GM19099 (cell line): ENCODE measurements at regions not wholly inside any gene's neighbourhood (a gene's known extent, or its start where the extent isn't known, plus 50 kb on each side); places are given as distances from the start of the nearest gene placed in this dataset.

ENCODE experiments used
- POLR2A ChIP-seq: IDR thresholded peaks from 3 replicates; pipeline ENCODE4 v1.6.1; 2011; ENCODE audit warnings: low read depth; ENCODE audit not compliant: insufficient read length; ENCODE audit errors: extremely low read depth

DNA sequence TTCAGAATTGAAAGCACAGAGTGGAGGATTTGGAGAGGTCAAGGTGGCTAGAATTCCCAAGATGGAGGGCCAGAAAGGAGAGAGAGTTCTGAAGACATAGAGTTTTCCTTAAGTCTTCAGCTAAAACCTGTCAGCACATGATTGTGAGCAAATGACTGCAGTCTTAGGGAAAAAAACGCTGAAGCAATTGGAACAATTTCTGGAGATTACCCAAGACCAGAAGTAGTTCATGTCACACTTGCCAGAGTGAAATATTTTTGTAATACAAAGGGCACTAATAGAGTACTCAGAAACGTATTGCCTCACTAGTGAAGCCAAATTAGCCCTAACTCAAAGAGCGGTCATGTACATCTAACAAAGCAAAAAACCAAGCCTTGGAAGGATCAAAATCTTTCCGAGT lies 541.3 kb upstream of the MARCKS start:
- TF ChIP-seq POLR2A = no peak

GRCh38 chr6:113317442-113317841 lies 539.7 kb upstream of the MARCKS start:
- no peak for TF ChIP-seq POLR2A

GRCh38 chr6:113317891-113318574 lies 539.1 kb upstream of the MARCKS start:
- TF ChIP-seq POLR2A = no peak

- TF ChIP-seq POLR2A = no peak
Observed at GRCh38 chr6:113318575-113318917, 538.6 kb upstream of the MARCKS start.

GRCh38 chr6:113320653-113321052 lies 536.5 kb upstream of the MARCKS start:
- no peak for TF ChIP-seq POLR2A

- no peak for TF ChIP-seq POLR2A
Observed at GRCh38 chr6:113326781-113327180, 530.4 kb upstream of the MARCKS start.

GRCh38 chr6:113328886-113329381 lies 528.2 kb upstream of the MARCKS start:
- no peak for TF ChIP-seq POLR2A

DNA sequence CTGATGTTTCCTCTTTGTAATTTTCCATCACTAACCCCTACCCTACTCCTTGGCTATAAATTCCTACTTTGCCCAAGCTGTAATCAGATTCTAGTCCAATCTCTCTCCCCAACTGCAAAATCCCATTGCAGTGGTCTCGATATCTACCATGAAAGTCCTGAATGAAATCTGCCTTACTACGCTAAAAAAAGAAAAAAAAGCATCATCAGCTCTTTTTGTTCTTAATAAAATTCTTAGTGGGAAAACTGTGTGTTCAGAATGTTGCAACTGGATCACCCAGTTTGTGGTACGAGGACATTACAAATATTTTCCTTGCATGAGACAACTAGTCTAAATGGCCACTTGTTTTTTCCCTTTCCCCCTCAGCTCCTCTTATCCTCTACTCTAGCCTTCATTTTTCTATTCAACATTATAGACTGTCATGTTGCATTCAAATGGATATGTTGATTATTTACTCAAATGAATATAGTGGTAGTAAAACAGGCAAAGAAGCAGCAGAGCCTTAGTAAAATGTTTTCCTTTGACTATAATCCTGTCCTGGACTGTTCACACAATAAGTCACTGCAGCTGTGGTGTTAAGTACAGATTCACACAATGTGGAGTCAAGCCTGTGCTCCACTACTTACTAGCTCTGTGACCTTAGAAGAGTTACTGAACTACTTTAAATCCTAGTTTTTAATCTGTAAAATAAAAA lies 527.1 kb upstream of the MARCKS start:
- no peak for TF ChIP-seq POLR2A

DNA sequence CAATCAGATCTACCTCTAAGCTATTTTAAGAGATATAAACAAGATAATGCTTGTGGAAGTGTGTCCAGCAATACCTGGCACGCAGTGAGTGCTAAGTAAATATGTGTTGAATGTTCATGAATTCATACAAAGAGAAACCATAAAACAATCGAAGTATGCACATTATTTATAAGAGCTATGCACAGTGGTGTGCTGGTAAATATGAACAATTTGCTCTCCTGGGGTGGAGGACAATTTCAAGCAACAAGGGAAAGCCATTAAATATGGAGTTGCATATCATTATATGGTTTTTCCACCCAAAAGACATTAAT lies 526.6 kb upstream of the MARCKS start:
- no peak for TF ChIP-seq POLR2A

GRCh38 chr6:113331021-113331420 lies 526.1 kb upstream of the MARCKS start:
- no peak for TF ChIP-seq POLR2A

- no peak for TF ChIP-seq POLR2A
Observed at GRCh38 chr6:113338644-113339043, 518.5 kb upstream of the MARCKS start.

- TF ChIP-seq POLR2A = no peak
Observed at GRCh38 chr6:113339209-113339608, 517.9 kb upstream of the MARCKS start.

GRCh38 chr6:113340371-113340770 lies 516.8 kb upstream of the MARCKS start:
- no peak for TF ChIP-seq POLR2A

GRCh38 chr6:113343940-113344339 lies 513.2 kb upstream of the MARCKS start:
- TF ChIP-seq POLR2A = no peak

DNA sequence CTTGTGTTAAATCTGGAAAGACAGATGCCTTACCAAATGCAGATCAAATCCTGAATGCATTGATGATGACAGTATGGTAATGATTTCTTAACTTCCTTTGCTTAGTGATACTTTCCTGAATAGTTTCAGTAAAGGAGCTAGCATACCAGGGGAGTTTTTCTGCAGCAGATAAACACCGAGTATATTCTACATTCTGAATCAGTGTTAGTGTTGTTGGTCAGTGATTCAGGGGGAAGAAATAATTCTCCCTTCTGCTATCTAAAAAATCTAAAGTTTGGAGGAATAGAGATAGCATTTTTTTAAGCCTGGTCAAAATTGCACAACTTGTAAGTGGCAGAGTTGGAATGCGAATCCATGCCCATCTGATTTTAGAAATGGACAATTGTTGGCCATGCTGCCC lies 512.2 kb upstream of the MARCKS start:
- TF ChIP-seq POLR2A = no peak

- TF ChIP-seq POLR2A = no peak
Observed at GRCh38 chr6:113347436-113347835, 509.7 kb upstream of the MARCKS start.

GRCh38 chr6:113350461-113350860 lies 506.7 kb upstream of the MARCKS start:
- no peak for TF ChIP-seq POLR2A
